ENCODE measurements at regions not wholly inside any gene's neighbourhood (a gene's known extent, or its start where the extent isn't known, plus 50 kb on each side); places are given as distances from the start of the nearest gene placed in this dataset.
"Not testable (repeated sequence)": the region's sequence is repeated elsewhere in the genome, so short reads cannot be mapped to it uniquely, and the experiment has no call there.

- no peak overlapping the region for H3K4me3 ChIP-seq (ENCODE audit: low read depth, low read length)
- DNase-seq (ENCODE audit: low read depth): no peak
Measured at GRCh38 chr2:11898576-11898975, 152.1 kb downstream of the LPIN1 start.

DNA sequence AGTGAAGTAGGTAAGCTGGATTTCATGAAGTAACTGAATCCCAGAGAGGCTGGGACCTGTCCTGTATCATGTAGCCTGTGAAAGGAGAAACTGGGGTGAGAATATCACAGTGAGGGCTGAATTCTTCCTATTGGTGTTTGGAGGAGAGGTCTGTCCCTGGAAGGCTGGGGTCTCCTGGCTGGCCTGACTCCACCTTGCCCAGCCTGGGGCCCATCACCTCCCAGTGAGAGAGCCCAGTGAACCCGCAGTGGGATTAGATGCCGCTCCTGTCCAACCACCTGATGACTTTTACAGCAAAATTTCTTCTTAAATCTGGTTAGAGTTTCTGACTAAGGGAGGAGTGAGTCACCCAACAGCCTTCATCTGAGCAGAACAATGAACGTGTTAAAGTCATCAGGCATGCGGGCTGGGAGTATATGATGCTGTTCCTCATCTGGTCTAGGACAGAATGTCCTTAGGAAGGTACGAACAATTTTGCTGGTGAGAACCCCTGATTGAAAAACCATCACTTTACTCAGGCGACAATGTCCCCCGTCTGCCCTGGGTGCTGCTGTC lies 152.9 kb downstream of the LPIN1 start:
- no peak for TF ChIP-seq CTCF (IDR thresholded peaks at IDR 0.05; ENCODE audit: control insufficient read depth, extremely low read depth, insufficient read depth)
- DNase-seq (ENCODE audit: low read depth): no peak
- H3K4me3 ChIP-seq (ENCODE audit: low read depth, low read length): no peak overlapping the region

More at GRCh38 chr2:11898576-11898975, 152.1 kb downstream of the LPIN1 start:
- no peak for TF ChIP-seq CTCF (IDR thresholded peaks at IDR 0.05; ENCODE audit: control insufficient read depth, extremely low read depth, insufficient read depth)

DNA sequence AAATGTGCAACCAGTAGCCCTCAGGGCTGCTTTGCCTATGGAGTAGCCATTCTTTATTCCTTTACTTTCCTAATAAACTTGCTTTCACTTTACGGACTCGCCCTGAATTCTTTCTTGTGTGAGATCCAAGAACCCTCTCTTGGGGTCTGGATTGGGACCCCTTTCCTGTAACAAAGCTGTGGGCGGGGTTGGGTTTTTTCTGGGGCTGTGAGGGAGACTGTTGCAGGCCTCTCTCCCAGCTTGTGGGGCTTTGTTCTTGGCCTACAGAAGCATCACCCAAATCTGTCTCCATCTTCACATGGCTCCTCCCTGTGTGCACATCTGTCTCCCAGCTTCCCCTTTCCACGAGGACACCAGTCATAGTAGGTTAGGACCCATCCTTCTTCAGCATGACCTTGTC lies 154.5 kb downstream of the LPIN1 start:
- H3K4me3 ChIP-seq (ENCODE audit: low read depth, low read length); DNase-seq (ENCODE audit: low read depth): not testable (repeated sequence)

DNA sequence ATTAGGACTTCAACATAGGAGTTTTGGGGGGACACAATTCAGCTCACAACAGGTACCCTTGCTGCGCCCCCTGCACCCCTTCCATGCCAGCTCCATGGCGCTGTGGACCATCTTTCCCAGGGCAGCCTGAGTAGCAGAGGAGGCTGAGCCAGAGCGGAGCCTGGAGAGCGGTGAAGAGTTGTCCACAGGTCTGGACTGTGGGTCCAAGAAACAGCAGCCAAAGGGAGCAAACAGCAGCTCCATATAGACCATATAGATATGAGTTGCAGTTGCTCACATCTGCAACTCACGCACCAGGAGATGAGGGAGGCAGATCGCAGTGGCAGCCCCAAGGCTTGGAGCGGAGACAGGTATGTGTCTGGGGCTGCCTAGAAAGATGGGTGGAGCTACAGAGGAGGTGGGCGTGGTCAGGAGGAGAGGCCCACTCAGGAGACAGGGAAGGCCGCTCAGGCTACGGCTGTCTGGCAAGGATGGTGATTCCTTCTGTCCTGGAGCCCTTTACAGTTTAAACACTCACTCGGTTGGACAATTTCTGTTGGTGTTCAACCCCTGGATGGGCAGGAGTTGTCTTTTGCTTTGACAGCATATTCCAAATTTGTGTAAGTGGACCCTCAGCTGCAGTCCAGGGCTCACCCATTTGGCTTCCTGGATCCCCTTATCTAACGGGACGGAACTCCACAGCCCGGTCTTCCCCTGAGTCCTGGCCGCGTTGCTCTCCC lies 155.1 kb downstream of the LPIN1 start:
- no peak for TF ChIP-seq CTCF (IDR thresholded peaks at IDR 0.05; ENCODE audit: control insufficient read depth, extremely low read depth, insufficient read depth)
- no peak overlapping the region for H3K4me3 ChIP-seq (ENCODE audit: low read depth, low read length)
- no peak for DNase-seq (ENCODE audit: low read depth)

DNA sequence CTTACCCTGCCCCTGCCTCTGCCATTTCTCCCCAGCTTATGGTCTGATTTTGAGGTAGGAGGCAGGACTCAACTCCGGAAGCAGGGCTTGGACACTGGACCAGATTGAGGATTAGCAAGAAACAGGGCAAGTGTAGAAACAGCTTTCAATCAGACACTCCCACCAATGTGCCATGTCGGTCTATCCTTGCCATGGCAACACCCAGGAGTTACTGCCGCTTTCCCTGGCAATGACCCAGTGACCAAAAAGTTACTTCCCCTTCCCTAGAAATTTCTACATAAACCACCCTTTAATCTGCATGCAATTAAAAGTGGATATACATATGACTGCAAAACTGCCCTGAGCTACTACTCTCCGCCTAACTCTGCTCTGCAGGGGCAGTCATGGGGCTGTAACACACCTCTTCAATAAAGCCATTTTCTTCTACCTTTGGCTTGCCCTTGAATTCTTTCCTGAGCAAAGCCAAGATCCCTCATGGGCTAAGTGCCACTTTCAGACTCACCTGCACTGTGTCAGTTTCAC lies 156.7 kb downstream of the LPIN1 start:
- no peak overlapping the region for H3K4me3 ChIP-seq (ENCODE audit: low read depth, low read length)
- no peak for DNase-seq (ENCODE audit: low read depth)
- no peak for TF ChIP-seq CTCF (IDR thresholded peaks at IDR 0.05; ENCODE audit: control insufficient read depth, extremely low read depth, insufficient read depth)

DNA sequence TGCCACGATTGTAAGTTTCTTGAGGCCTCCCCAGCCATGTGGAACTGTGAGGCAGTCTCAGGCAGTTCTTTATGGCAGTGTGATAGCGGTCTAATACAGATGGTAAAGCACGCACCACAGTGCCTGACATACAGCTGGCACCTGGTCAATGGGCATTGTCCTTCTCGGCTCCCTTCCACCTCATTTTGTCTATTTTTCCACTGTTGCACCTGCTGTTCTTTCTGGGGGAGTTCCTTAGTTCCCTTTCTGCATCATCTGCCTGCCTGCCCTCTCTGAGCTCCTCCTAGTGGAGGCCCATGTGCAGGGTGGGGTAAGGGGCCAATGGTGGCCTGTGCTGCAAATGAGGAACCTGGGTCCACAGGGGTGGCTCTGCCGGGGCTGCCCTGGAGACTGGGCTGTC lies 157.6 kb downstream of the LPIN1 start:
- no peak for DNase-seq (ENCODE audit: low read depth)
- TF ChIP-seq CTCF (IDR thresholded peaks at IDR 0.05; ENCODE audit: control insufficient read depth, extremely low read depth, insufficient read depth): no peak
- no peak overlapping the region for H3K4me3 ChIP-seq (ENCODE audit: low read depth, low read length)

DNA sequence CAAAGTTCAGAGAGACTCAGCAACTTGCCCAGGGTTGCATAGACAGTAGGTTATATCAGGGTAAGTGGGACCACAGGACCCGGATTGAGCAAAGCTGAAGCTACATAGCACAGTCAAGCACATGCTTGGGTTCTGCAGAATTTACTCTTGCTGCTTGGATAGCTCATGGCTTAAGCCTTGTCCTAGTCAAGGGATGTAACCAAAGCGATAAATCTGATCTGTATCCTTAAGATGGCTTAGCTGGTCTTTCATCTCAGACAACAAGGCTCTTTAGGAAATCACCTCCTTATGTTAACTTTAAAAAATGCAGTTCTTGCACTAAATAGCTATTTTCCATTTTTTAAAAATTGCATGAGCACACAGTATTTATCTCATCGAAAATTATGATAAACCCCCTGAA lies 158.5 kb downstream of the LPIN1 start:
- TF ChIP-seq CTCF (IDR thresholded peaks at IDR 0.05; ENCODE audit: control insufficient read depth, extremely low read depth, insufficient read depth): no peak
- DNase-seq (ENCODE audit: low read depth): no peak

More for the DNA sequence above, 158.5 kb downstream of the LPIN1 start:
- H3K4me3 ChIP-seq (ENCODE audit: low read depth, low read length): no peak overlapping the region

Measured in LNCaP clone FGC (cell line).